H1 (cell line): ENCODE measurements at regions not wholly inside any gene's neighbourhood (a gene's known extent, or its start where the extent isn't known, plus 50 kb on each side); places are given as distances from the start of the nearest gene placed in this dataset.

ENCODE experiments used
- CTCF ChIA-PET: fragments of 300-600 bp; sonication (Branson Sonifier 250); formaldehyde crosslinking; loops from one replicate; lab custom pipeline; 2021; ENCODE audit not compliant: partially characterized antibody; lab: Charles Lee
- POLR2A ChIA-PET: fragments of 300-600 bp; sonication (Branson Sonifier 250); formaldehyde crosslinking; loops from one replicate; lab custom pipeline; 2021; ENCODE audit warnings: inconsistent platforms; ENCODE audit not compliant: partially characterized antibody; lab: Charles Lee
- DNase-seq, 2 experiments: peaks; one replicate each; pipeline versions ENCODE4 v3.0.0 to v3.0.0-alpha.2; 2010 to 2022; ENCODE audit warnings: low spot score in 2 of 2, low read depth in 1 of 2, mixed read lengths in 1 of 2
- FAIRE-seq: peaks from 2 replicates; lab custom pipeline; 2011; peaks lifted over from hg19 to GRCh38; lab: Jason Lieb, UNC
- H2AFZ ChIP-seq: 2 replicates; pipeline ENCODE4 v1.8.1; 2012; ENCODE audit warnings: low read length, inconsistent platforms
- H2AK5ac ChIP-seq: 2 replicates; pipeline ENCODE4 v1.6.1; 2013; ENCODE audit warnings: low read depth, low read length
- H2BK120ac ChIP-seq: replicated peaks from 2 replicates; pipeline ENCODE3; 2013; ENCODE audit warnings: low read depth, low read length, inconsistent platforms
- H2BK12ac ChIP-seq: 2 replicates; pipeline ENCODE4 v1.6.1; 2013; ENCODE audit warnings: low read depth, low read length
- H2BK15ac ChIP-seq: 2 replicates; pipeline ENCODE4 v1.6.1; 2013; ENCODE audit warnings: low read length
- H2BK20ac ChIP-seq: 2 replicates; pipeline ENCODE4 v1.6.1; 2013; ENCODE audit warnings: low read length
- H2BK5ac ChIP-seq: 2 replicates; pipeline ENCODE4 v1.6.1; 2013; ENCODE audit warnings: low read depth, low read length
- H3K14ac ChIP-seq: 2 replicates; pipeline ENCODE4 v1.6.1; 2013; ENCODE audit warnings: inconsistent platforms; ENCODE audit not compliant: insufficient read length
- H3K18ac ChIP-seq: 2 replicates; pipeline ENCODE4 v1.6.1; 2013; ENCODE audit warnings: low read length; ENCODE audit errors: extremely low read depth
- H3K23ac ChIP-seq: 2 replicates; pipeline ENCODE4 v1.6.1; 2013; ENCODE audit warnings: inconsistent platforms; ENCODE audit not compliant: insufficient read length
- H3K23me2 ChIP-seq: 2 replicates; pipeline ENCODE4 v1.6.1; 2013; ENCODE audit warnings: low read depth, low read length
- H3K27ac ChIP-seq: 2 replicates; pipeline ENCODE4 v1.6.1; 2011; ENCODE audit warnings: low read depth, low read length, inconsistent platforms
- H3K27me3 ChIP-seq, 4 experiments: replicated peaks in 1 of 4; 1 replicate in 1 of 4; 2 replicates in 3 of 4; pipeline versions ENCODE4 v1.6.1 to v1.8.1; 2011 to 2013; ENCODE audit warnings: low read length in 3 of 4, mild to moderate bottlenecking in 3 of 4, inconsistent platforms in 2 of 4, mixed read lengths in 2 of 4, moderate library complexity in 1 of 4; ENCODE audit not compliant: control insufficient read depth in 3 of 4, insufficient read depth in 3 of 4; ENCODE audit errors: extremely low read depth in 1 of 4
- H3K36me3 ChIP-seq, 4 experiments: 2 replicates each; pipeline versions ENCODE4 v1.6.1 to v1.8.1; 2011 to 2013; ENCODE audit warnings: mild to moderate bottlenecking in 4 of 4, low read length in 3 of 4, moderate library complexity in 2 of 4, control low read depth in 1 of 4, inconsistent platforms in 1 of 4; ENCODE audit not compliant: insufficient read depth in 4 of 4, control insufficient read depth in 2 of 4
- H3K4ac ChIP-seq: replicated peaks from 2 replicates; pipeline ENCODE3; 2013; ENCODE audit warnings: low read length, low read depth, mixed read lengths, inconsistent platforms; ENCODE audit not compliant: insufficient read length
- H3K4me1 ChIP-seq, 4 experiments: replicated peaks in 1 of 4; 1 replicate in 1 of 4; 2 replicates in 3 of 4; pipeline versions ENCODE4 v1.6.1 to v1.8.1; 2011 to 2013; ENCODE audit warnings: low read length in 3 of 4, inconsistent platforms in 2 of 4, mixed read lengths in 1 of 4; ENCODE audit not compliant: insufficient read depth in 4 of 4, control insufficient read depth in 3 of 4
- H3K4me2 ChIP-seq, 2 experiments: 2 replicates each; pipeline versions ENCODE4 v1.6.1 to v1.8.1; 2011 to 2013; ENCODE audit warnings: low read depth in 2 of 2, low read length in 2 of 2, control low read depth in 1 of 2, inconsistent platforms in 1 of 2, mild to moderate bottlenecking in 1 of 2; ENCODE audit not compliant: insufficient read depth in 1 of 2
- H3K4me3 ChIP-seq, 4 experiments: fragments of 200-600, 300-600 bp in 1 of 4; sonication (generic), shearing (Covaris generic), sonication (Bioruptor Twin) in 1 of 4; 2 replicates each; pipeline versions ENCODE4 v1.5.1 to v1.8.1; 2011 to 2016; ENCODE audit warnings: low read length in 4 of 4, low read depth in 3 of 4, control low read depth in 2 of 4, inconsistent platforms in 2 of 4, mild to moderate bottlenecking in 2 of 4, mixed read lengths in 1 of 4, moderate library complexity in 1 of 4; ENCODE audit not compliant: insufficient read depth in 2 of 4; ENCODE audit errors: extremely low read depth in 1 of 4
- H3K56ac ChIP-seq: replicated peaks from 2 replicates; pipeline ENCODE3; 2013; ENCODE audit warnings: low read depth, mild to moderate bottlenecking, mixed read lengths, low read length, inconsistent platforms; ENCODE audit not compliant: insufficient read length
- H3K79me1 ChIP-seq: 2 replicates; pipeline ENCODE4 v1.6.1; 2013; ENCODE audit warnings: low read depth, low read length, control low read depth
- H3K79me2 ChIP-seq, 2 experiments: 2 replicates each; pipeline versions ENCODE4 v1.6.1 to v1.8.1; 2012 to 2013; ENCODE audit warnings: low read length in 2 of 2, mild to moderate bottlenecking in 2 of 2, inconsistent platforms in 1 of 2; ENCODE audit not compliant: insufficient read depth in 2 of 2, control insufficient read depth in 1 of 2
- H3K9ac ChIP-seq, 4 experiments: replicated peaks in 1 of 4; 1 replicate in 1 of 4; 2 replicates in 3 of 4; pipeline versions ENCODE4 v1.6.1 to v1.8.1; 2011 to 2013; ENCODE audit warnings: low read depth in 3 of 4, low read length in 3 of 4, control low read depth in 2 of 4, mild to moderate bottlenecking in 2 of 4, moderate library complexity in 2 of 4, inconsistent platforms in 1 of 4; ENCODE audit errors: extremely low read depth in 1 of 4
- H3K9me3 ChIP-seq, 2 experiments: 2 replicates each; pipeline versions ENCODE4 v1.6.1 to v1.8.1; 2012 to 2013; ENCODE audit warnings: mild to moderate bottlenecking in 2 of 2, moderate library complexity in 2 of 2, control low read depth in 1 of 2, inconsistent platforms in 1 of 2, low read depth in 1 of 2, low read length in 1 of 2, mixed read lengths in 1 of 2; ENCODE audit not compliant: insufficient read depth in 2 of 2
- H4K20me1 ChIP-seq, 2 experiments: replicated peaks in 1 of 2; 2 replicates each; pipeline versions ENCODE3 to v1.8.1; 2011 to 2013; ENCODE audit warnings: inconsistent platforms in 2 of 2, low read length in 2 of 2, mild to moderate bottlenecking in 1 of 2; ENCODE audit not compliant: insufficient read depth in 2 of 2, control insufficient read depth in 1 of 2
- H4K5ac ChIP-seq: 2 replicates; pipeline ENCODE4 v1.6.1; 2013; ENCODE audit warnings: low read length, low read depth, mixed read lengths, inconsistent platforms; ENCODE audit not compliant: insufficient read length
- H4K8ac ChIP-seq: 2 replicates; pipeline ENCODE4 v1.8.0; 2013; ENCODE audit warnings: mild to moderate bottlenecking, moderate library complexity, low read length, inconsistent platforms; ENCODE audit not compliant: insufficient read depth; ENCODE audit errors: extremely low read depth
- H4K91ac ChIP-seq: replicated peaks from 2 replicates; pipeline ENCODE3; 2013; ENCODE audit warnings: low read length, mixed read lengths, inconsistent platforms; ENCODE audit not compliant: insufficient read length
- ASH2L ChIP-seq: fragments of 200-600, 300-600 bp; sonication (generic); IDR thresholded peaks from one replicate; pipeline ENCODE4 v1.7.1; 2017; ENCODE audit warnings: low read length
- ATF2 ChIP-seq: IDR thresholded peaks from 2 replicates; pipeline ENCODE4 v1.6.1; 2012; ENCODE audit warnings: low read length, inconsistent platforms
- BCL11A ChIP-seq, 2 experiments: IDR thresholded peaks; one replicate each; pipeline ENCODE4 v1.6.1; 2011; ENCODE audit warnings: low read depth in 2 of 2, low read length in 2 of 2, mild to moderate bottlenecking in 2 of 2
- E2F6 ChIP-seq: IDR thresholded peaks from 2 replicates; pipeline ENCODE4 v1.6.1; 2012; ENCODE audit warnings: inconsistent platforms
- EP300 ChIP-seq, 2 experiments: IDR thresholded peaks; 1 replicate in 1 of 2; 2 replicates in 1 of 2; pipeline ENCODE4 v1.6.1; 2011 to 2012; ENCODE audit warnings: low read depth in 2 of 2, low read length in 2 of 2, mild to moderate bottlenecking in 2 of 2, borderline replicate concordance in 1 of 2, inconsistent platforms in 1 of 2, moderate library complexity in 1 of 2
- KDM1A ChIP-seq: fragments of 200-600, 300-600 bp; sonication (generic); IDR thresholded peaks from 2 replicates; pipeline ENCODE4 v1.7.1; 2016; ENCODE audit warnings: mild to moderate bottlenecking, low read length, borderline replicate concordance
- KDM5A ChIP-seq: fragments of 200-600 bp; IDR thresholded peaks from 2 replicates; pipeline ENCODE4 v1.7.1; 2012; ENCODE audit warnings: mild to moderate bottlenecking, low read length, inconsistent platforms, mixed read lengths
- PHF8 ChIP-seq: fragments of 200-600 bp; sonication (generic); conservative IDR thresholded peaks from 2 replicates; pipeline ENCODE4 v1.7.1; 2012; ENCODE audit warnings: low read depth, mild to moderate bottlenecking, inconsistent platforms, low read length, moderate library complexity
- POLR2A ChIP-seq, 2 experiments: IDR thresholded peaks; 1 replicate in 1 of 2; 2 replicates in 1 of 2; pipeline ENCODE4 v1.6.1; 2011; ENCODE audit warnings: low read depth in 2 of 2, low read length in 2 of 2, mild to moderate bottlenecking in 2 of 2; ENCODE audit errors: control extremely low read depth in 1 of 2
- POU5F1 ChIP-seq: IDR thresholded peaks from 2 replicates; pipeline ENCODE4 v1.6.1; 2011; ENCODE audit warnings: low read depth, mild to moderate bottlenecking, low read length, moderate library complexity
- RXRA ChIP-seq: IDR thresholded peaks from 2 replicates; pipeline ENCODE4 v1.6.1; 2011; ENCODE audit warnings: low read depth, mild to moderate bottlenecking, low read length, moderate library complexity; ENCODE audit not compliant: insufficient read depth
- SUZ12 ChIP-seq: fragments of 200-600 bp; sonication (generic); IDR thresholded peaks from 2 replicates; pipeline ENCODE4 v1.6.1; 2012; ENCODE audit warnings: mild to moderate bottlenecking, inconsistent platforms, low read length, moderate library complexity, mixed read lengths
- TAF1 ChIP-seq: IDR thresholded peaks from 2 replicates; pipeline ENCODE4 v1.6.1; 2011; ENCODE audit warnings: mild to moderate bottlenecking, low read depth, low read length
- WGBS, 2 experiments: shearing (Covaris generic) in 1 of 2; methylation state at CpG; one replicate each; pipeline versions ENCODE4 v1.1.6 to v1.1.7; 2013 to 2015; ENCODE audit warnings: low lambda C conversion rate in 2 of 2, mixed read lengths in 2 of 2, inconsistent platforms in 1 of 2, low coverage in 1 of 2, missing lambda C conversion rate in 1 of 2; ENCODE audit not compliant: insufficient replicate concordance in 2 of 2, insufficient coverage in 1 of 2, insufficient read length in 1 of 2; ENCODE audit errors: extremely low coverage in 1 of 2, missing lambda C conversion rate in 1 of 2; 5-methylcytosine and 5-hydroxymethylcytosine counted together

- Histone ChIP-seq H3K27ac (no peak overlapping the region), H3K9me3 (no peaks in the 10 kb centered on the region), H3K36me3 (no peaks in the 10 kb centered on the region), H4K20me1 (no peaks in the 10 kb centered on the region), H2BK12ac (no peak overlapping the region), H3K18ac (no peak overlapping the region), H3K79me1 (no peaks in the 10 kb centered on the region), H4K91ac (no peak overlapping the region), H3K9ac (no peak overlapping the region), H3K14ac (no peak overlapping the region), H2BK5ac (no peak overlapping the region), H3K4ac (no peak overlapping the region), H2BK120ac (no peak overlapping the region), H3K4me2 (no peak overlapping the region), H3K56ac (no peak overlapping the region), H2BK20ac (no peak overlapping the region), H3K4me3 (no peak overlapping the region), H3K23me2 (no peaks in the 10 kb centered on the region), H2BK15ac (no peak overlapping the region), H3K4me1 (no peaks in the 10 kb centered on the region), H2AFZ (no peak overlapping the region), H4K8ac (no peak overlapping the region), H3K23ac (no peak overlapping the region), H2AK5ac (no peak overlapping the region), H3K79me2 (no peaks in the 10 kb centered on the region), H4K5ac (no peak overlapping the region), H3K27me3 (no peaks in the 10 kb centered on the region)
- ChIA-PET POLR2A (no interaction called here), CTCF (no interaction called here)
- DNase-seq, result no peak
- 95% methylated on average over 3 of the region's 3 CpGs; no CpG with 5 or more reads in 1 of the 2 experiments for WGBS, 2 experiments
- no peak for FAIRE-seq
- TF ChIP-seq ASH2L (no peak), POLR2A (IDR thresholded peaks at IDR 0.05; ENCODE audit: control extremely low read depth in 1 of 2, low read depth in 2 of 2, low read length in 2 of 2) (no peak), SUZ12 (no peak), ATF2 (no peak), RXRA (no peak), BCL11A (IDR thresholded peaks at IDR 0.05; ENCODE audit: low read depth in 2 of 2, low read length in 2 of 2) (no peak), POU5F1 (no peak), E2F6 (no peak), KDM1A (no peak), KDM5A (no peak), EP300 (IDR thresholded peaks at IDR 0.05; ENCODE audit: borderline replicate concordance in 1 of 2, low read depth in 2 of 2, low read length in 2 of 2) (no peak), TAF1 (no peak), PHF8 (no peak)
These were observed 510.0 kb upstream of the ZEB2 start for GRCh38 chr2:145029873-145030272.
